IMR-90 (cell line): ENCODE measurements at regions not wholly inside any gene's neighbourhood (a gene's known extent, or its start where the extent isn't known, plus 50 kb on each side); places are given as distances from the start of the nearest gene placed in this dataset.

Experiments
- ATAC-seq: fragments of 200-7000 bp; cut with Tn5 transposase; 2 replicates; pipeline ENCODE4 v1.9.1; 2020; ENCODE audit warnings: low read depth, mild to moderate bottlenecking, moderate library complexity
- BruUV-seq: library from RNA; stranded (reverse); fragments of 400-500 nt; replicated peaks from 2 replicates; lab custom pipeline; 2021; lab: Mats Ljungman, UMichigan
- CTCF ChIA-PET: fragments of 300-600 bp; formaldehyde crosslinking; extraction: SDS; loops from one replicate; lab custom pipeline; 2021; ENCODE audit warnings: antibody characterized with exemption; lab: Yijun Ruan, JAX
- POLR2A ChIA-PET: fragments of 300-600 bp; sonication (Branson Sonifier 250); formaldehyde crosslinking; loops from one replicate; lab custom pipeline; 2022; ENCODE audit warnings: antibody characterized with exemption; ENCODE audit not compliant: unreplicated experiment; lab: Charles Lee
- DNase-seq: peaks from one replicate; pipeline ENCODE4 v3.0.0; 2013
- H2AFZ ChIP-seq: replicated peaks from 2 replicates; pipeline ENCODE3; 2013; ENCODE audit warnings: low read length, mild to moderate bottlenecking; ENCODE audit not compliant: poor library complexity
- H2AK5ac ChIP-seq: 2 replicates; pipeline ENCODE4 v1.6.1; 2013; ENCODE audit warnings: low read depth, low read length, inconsistent platforms
- H2AK9ac ChIP-seq: replicated peaks from 2 replicates; pipeline ENCODE3; 2013; ENCODE audit warnings: mild to moderate bottlenecking, low read depth, low read length, moderate library complexity; ENCODE audit not compliant: poor library complexity
- H2BK120ac ChIP-seq: 2 replicates; pipeline ENCODE4 v1.6.1; 2013; ENCODE audit warnings: low read depth, low read length, inconsistent platforms
- H2BK15ac ChIP-seq: 3 replicates; pipeline ENCODE4 v1.6.1; 2013; ENCODE audit warnings: low read depth, low read length, inconsistent platforms
- H2BK20ac ChIP-seq: 2 replicates; pipeline ENCODE4 v1.6.1; 2013; ENCODE audit warnings: low read depth, mild to moderate bottlenecking, inconsistent platforms, low read length, moderate library complexity
- H2BK5ac ChIP-seq: 2 replicates; pipeline ENCODE4 v1.6.1; 2013; ENCODE audit warnings: mild to moderate bottlenecking, low read depth, low read length, inconsistent platforms; ENCODE audit not compliant: poor library complexity, severe bottlenecking
- H3K14ac ChIP-seq: replicated peaks from 2 replicates; pipeline ENCODE4 v1.6.1; 2013; ENCODE audit warnings: low read depth, low read length, inconsistent platforms
- H3K18ac ChIP-seq: 2 replicates; pipeline ENCODE4 v1.6.1; 2013; ENCODE audit warnings: low read depth, low read length, control low read depth
- H3K23ac ChIP-seq: 2 replicates; pipeline ENCODE4 v1.6.1; 2013; ENCODE audit warnings: low read depth, low read length, inconsistent platforms
- H3K27ac ChIP-seq: 2 replicates; pipeline ENCODE4 v1.5.1; 2013; ENCODE audit warnings: mild to moderate bottlenecking, control low read depth, low read length; ENCODE audit not compliant: insufficient read depth
- H3K27me3 ChIP-seq: 2 replicates; pipeline ENCODE4 v1.6.1; 2013; ENCODE audit warnings: low read length; ENCODE audit not compliant: control insufficient read depth, insufficient read depth
- H3K36me3 ChIP-seq: 2 replicates; pipeline ENCODE4 v1.6.1; 2013; ENCODE audit warnings: low read length, mixed read lengths; ENCODE audit not compliant: control insufficient read depth, insufficient read depth
- H3K4ac ChIP-seq: 2 replicates; pipeline ENCODE4 v1.6.1; 2013; ENCODE audit warnings: low read depth, low read length, inconsistent platforms
- H3K4me1 ChIP-seq: 2 replicates; pipeline ENCODE4 v1.6.1; 2013; ENCODE audit warnings: low read length, mixed read lengths; ENCODE audit not compliant: control insufficient read depth, insufficient read depth
- H3K4me2 ChIP-seq: 2 replicates; pipeline ENCODE4 v1.6.1; 2013; ENCODE audit warnings: low read depth, mild to moderate bottlenecking, control low read depth, low read length, moderate library complexity
- H3K4me3 ChIP-seq: 2 replicates; pipeline ENCODE4 v1.5.1; 2013; ENCODE audit warnings: low read depth, mild to moderate bottlenecking, control low read depth, low read length, moderate library complexity; ENCODE audit not compliant: insufficient read depth
- H3K56ac ChIP-seq: 2 replicates; pipeline ENCODE4 v1.6.1; 2013; ENCODE audit warnings: low read length, inconsistent platforms; ENCODE audit not compliant: insufficient read depth; ENCODE audit errors: extremely low read depth
- H3K79me1 ChIP-seq, 2 experiments: 2 replicates each; pipeline ENCODE4 v1.6.1; 2013; ENCODE audit warnings: low read length in 2 of 2, inconsistent platforms in 1 of 2, low read depth in 1 of 2
- H3K9ac ChIP-seq: 2 replicates; pipeline ENCODE4 v1.6.1; 2013; ENCODE audit warnings: low read depth, low read length, control low read depth
- H3K9me1 ChIP-seq: 2 replicates; pipeline ENCODE4 v1.6.1; 2013; ENCODE audit warnings: low read length, inconsistent platforms; ENCODE audit not compliant: insufficient read depth
- H3K9me3 ChIP-seq: 2 replicates; pipeline ENCODE4 v1.6.1; 2013; ENCODE audit warnings: low read length; ENCODE audit not compliant: control insufficient read depth, insufficient read depth
- H4K20me1 ChIP-seq: 2 replicates; pipeline ENCODE4 v1.6.1; 2013; ENCODE audit warnings: low read length, inconsistent platforms; ENCODE audit not compliant: insufficient read depth
- H4K5ac ChIP-seq: 2 replicates; pipeline ENCODE4 v1.6.1; 2013; ENCODE audit warnings: mild to moderate bottlenecking, low read depth, low read length, control low read depth
- H4K8ac ChIP-seq, 2 experiments: 2 replicates each; pipeline ENCODE4 v1.6.1; 2013; ENCODE audit warnings: low read depth in 2 of 2, low read length in 2 of 2, control low read depth in 1 of 2, inconsistent platforms in 1 of 2
- H4K91ac ChIP-seq: 2 replicates; pipeline ENCODE4 v1.6.1; 2013; ENCODE audit warnings: low read depth, low read length, inconsistent platforms; ENCODE audit not compliant: insufficient read depth
- BHLHE40 ChIP-seq: fragments of 150-350 bp; IDR thresholded peaks from 2 replicates; pipeline ENCODE4 v1.6.1; 2016; ENCODE audit warnings: mild to moderate bottlenecking, low read depth, low read length
- CEBPB ChIP-seq: IDR thresholded peaks from 2 replicates; pipeline ENCODE4 v1.6.1; 2012; ENCODE audit warnings: low read depth, low read length, improper control_type of control experiment
- CHD1 ChIP-seq: IDR thresholded peaks from 2 replicates; pipeline ENCODE4 v1.6.1; 2012; ENCODE audit warnings: low read depth, low read length, improper control_type of control experiment
- CTCF ChIP-seq: conservative IDR thresholded peaks from 2 replicates; pipeline ENCODE4 v1.5.1; 2012; ENCODE audit warnings: mild to moderate bottlenecking, low read depth, low read length, improper control_type of control experiment
- ELK1 ChIP-seq: fragments of 150-350 bp; IDR thresholded peaks from 2 replicates; pipeline ENCODE4 v1.6.1; 2016; ENCODE audit warnings: low read depth, mild to moderate bottlenecking, low read length, moderate library complexity, borderline replicate concordance
- FOS ChIP-seq: fragments of 150-350 bp; IDR thresholded peaks from 2 replicates; pipeline ENCODE4 v1.6.1; 2016; ENCODE audit warnings: low read depth, low read length
- MAFK ChIP-seq: IDR thresholded peaks from 2 replicates; pipeline ENCODE4 v1.6.1; 2012; ENCODE audit warnings: low read depth, low read length, improper control_type of control experiment
- MAZ ChIP-seq: IDR thresholded peaks from 2 replicates; pipeline ENCODE4 v1.6.1; 2012; ENCODE audit warnings: low read depth, mild to moderate bottlenecking, low read length, improper control_type of control experiment, moderate library complexity, borderline replicate concordance
- MXI1 ChIP-seq: IDR thresholded peaks from 2 replicates; pipeline ENCODE4 v1.6.1; 2012; ENCODE audit warnings: low read depth, mild to moderate bottlenecking, low read length, moderate library complexity, borderline replicate concordance
- NFE2L2 ChIP-seq: fragments of 150-350 bp; IDR thresholded peaks from 2 replicates; pipeline ENCODE4 v1.6.1; 2016; ENCODE audit warnings: low read depth, mild to moderate bottlenecking, low read length
- POLR2A ChIP-seq: IDR thresholded peaks from 2 replicates; pipeline ENCODE4 v1.6.1; 2012; ENCODE audit warnings: mild to moderate bottlenecking, low read depth, low read length
- RAD21 ChIP-seq: IDR thresholded peaks from 2 replicates; pipeline ENCODE4 v1.6.1; 2012; ENCODE audit warnings: low read length, improper control_type of control experiment
- RCOR1 ChIP-seq: IDR thresholded peaks from 2 replicates; pipeline ENCODE4 v1.6.1; 2012; ENCODE audit warnings: mild to moderate bottlenecking, low read length, improper control_type of control experiment; ENCODE audit not compliant: insufficient replicate concordance
- RFX5 ChIP-seq: IDR thresholded peaks from 2 replicates; pipeline ENCODE4 v1.8.0; 2012; ENCODE audit warnings: low read depth, mild to moderate bottlenecking, low read length, moderate library complexity
- SMC3 ChIP-seq: fragments of 150-350 bp; IDR thresholded peaks from 2 replicates; pipeline ENCODE4 v1.6.1; 2016; ENCODE audit warnings: low read depth, mild to moderate bottlenecking, antibody characterized with exemption, low read length, moderate library complexity
- USF2 ChIP-seq: fragments of 150-350 bp; IDR thresholded peaks from 2 replicates; pipeline ENCODE4 v1.6.1; 2017; ENCODE audit warnings: mild to moderate bottlenecking, antibody characterized with exemption, low read length, low read depth
- WGBS, 2 experiments: methylation state at CpG; one replicate each; pipeline versions ENCODE4 v1.1.5 to v1.1.7; 2013; ENCODE audit warnings: missing lambda C conversion rate in 2 of 2; ENCODE audit not compliant: insufficient read length in 1 of 2; ENCODE audit errors: extremely low coverage in 2 of 2; 5-methylcytosine and 5-hydroxymethylcytosine counted together
- dilution Hi-C: fragments of 300-500 bp; cut with HindIII; formaldehyde crosslinking; loops from one replicate; pipeline ENCODE4 v1.14.3; 2018; ENCODE audit warnings: low sequenced_read_pairs; ENCODE audit not compliant: unreplicated experiment
- in situ Hi-C: fragments of 300-500 bp; cut with MboI; formaldehyde crosslinking; loops from 3 replicates; pipeline ENCODE4 v1.14.3; 2019; ENCODE audit warnings: low sequenced_read_pairs, inconsistent platforms, mixed read lengths
- intact Hi-C: fragments of 100-400 bp; cut with micrococcal nuclease; formaldehyde crosslinking; loops from 2 replicates; pipeline ENCODE4 v1.10.0; 2022

- intact Hi-C loops = loop anchor here (5.0 kb wide), 1 partner anchor 819 kb away; no protein-coding TSS in a partner anchor
- H4K91ac ChIP-seq = no peak overlapping the region
- no peak overlapping the region for H2AK5ac ChIP-seq
- in situ Hi-C loops = no loop called here
- TF ChIP-seq USF2 (no peak), POLR2A (no peak), RFX5 (no peak), SMC3 (no peak), BHLHE40 (no peak), NFE2L2 (no peak), MXI1 (no peak), ELK1 (no peak), RCOR1 (no peak), CEBPB (no peak), MAZ (no peak), RAD21 (no peak), CHD1 (no peak), CTCF (no peak), FOS (no peak), MAFK (no peak)
- no peak overlapping the region for H3K4me3 ChIP-seq
- H3K9me1 ChIP-seq = no peaks in the 10 kb centered on the region
- no peak overlapping the region for H3K56ac ChIP-seq
- ChIA-PET CTCF (no interaction called here), POLR2A (no interaction called here)
- no peak overlapping the region for H3K4me2 ChIP-seq
- WGBS, 2 experiments = no CpG with 5 or more reads among the region's 3 CpGs
- no peak overlapping the region for H3K14ac ChIP-seq
- no peak overlapping the region for H3K18ac ChIP-seq
- no peaks in the 10 kb centered on the region for H3K9me3 ChIP-seq
- H3K36me3 ChIP-seq = no peaks in the 10 kb centered on the region
- H3K27me3 ChIP-seq = no peaks in the 10 kb centered on the region
- H4K5ac ChIP-seq = no peak overlapping the region
- H4K8ac ChIP-seq = no peak overlapping the region
- DNase-seq (no peak), ATAC-seq (no peak)
- no peak overlapping the region for H2BK120ac ChIP-seq
- H3K23ac ChIP-seq = no peak overlapping the region
- H3K79me1 ChIP-seq = no peaks in the 10 kb centered on the region
- H4K20me1 ChIP-seq = no peaks in the 10 kb centered on the region
- no TSS peak for BruUV-seq
- H2AFZ ChIP-seq = no peak overlapping the region
- no peaks in the 10 kb centered on the region for H3K4me1 ChIP-seq
- no peak overlapping the region for H2AK9ac ChIP-seq
- H2BK20ac ChIP-seq = no peak overlapping the region
- dilution Hi-C loops = no loop called here
- H3K4ac ChIP-seq = no peak overlapping the region
- no peak overlapping the region for H3K27ac ChIP-seq
- H2BK15ac ChIP-seq = no peak overlapping the region
- H3K9ac ChIP-seq = no peak overlapping the region
- H2BK5ac ChIP-seq = no peak overlapping the region
Measured at GRCh38 chr2:83901317-83901716, 557.8 kb downstream of the SUCLG1 start.
